ENCODE measurements at regions not wholly inside any gene's neighbourhood (a gene's known extent, or its start where the extent isn't known, plus 50 kb on each side); places are given as distances from the start of the nearest gene placed in this dataset.

DNA sequence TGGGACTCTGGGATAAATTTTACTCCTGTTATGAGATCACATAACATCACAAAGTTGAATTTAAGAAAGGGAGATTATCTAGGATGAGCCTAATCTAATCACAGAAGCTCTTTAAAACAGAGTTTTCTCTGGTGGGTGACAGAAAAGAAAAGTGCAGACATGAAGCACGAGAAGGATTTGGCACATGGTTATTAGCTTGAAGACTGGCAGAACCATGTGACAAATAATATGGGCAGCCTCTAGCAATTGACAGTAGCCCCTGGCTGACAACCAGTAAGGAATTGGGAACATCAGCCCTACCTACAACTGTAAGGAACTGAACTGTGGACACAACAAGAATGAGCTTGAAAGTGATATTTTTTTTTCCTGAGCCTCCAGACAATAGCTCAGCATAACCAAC is 243.1 kb downstream of the HTR1A start:
- Histone ChIP-seq H3K36me3 (ENCODE audit: control insufficient read depth, insufficient read depth, low read length) (no peaks in the 10 kb centered on the region), H3K4me1 (replicated peaks in 1 of 2; ENCODE audit: control insufficient read depth in 2 of 2, insufficient read depth in 2 of 2, low read length in 2 of 2) (no peaks in the 10 kb centered on the region), H3K9ac (ENCODE audit: insufficient read depth in 1 of 2, low read depth in 2 of 2, low read length in 2 of 2) (no peak overlapping the region)

GRCh38 chr5:63700241-63700640 is 262.0 kb downstream of the HTR1A start:
- POLR2A ChIA-PET: no interaction called here
- CTCF ChIA-PET (ENCODE audit: low intra/inter-chr PET ratio): no interaction called here
- no peak for TF ChIP-seq ZNF561 (CRISPR knock-in tag; conservative IDR thresholded peaks at IDR 0.05)
- TF ChIP-seq RNF2 (IDR thresholded peaks at IDR 0.05): no peak
- TF ChIP-seq, protein P1, sequence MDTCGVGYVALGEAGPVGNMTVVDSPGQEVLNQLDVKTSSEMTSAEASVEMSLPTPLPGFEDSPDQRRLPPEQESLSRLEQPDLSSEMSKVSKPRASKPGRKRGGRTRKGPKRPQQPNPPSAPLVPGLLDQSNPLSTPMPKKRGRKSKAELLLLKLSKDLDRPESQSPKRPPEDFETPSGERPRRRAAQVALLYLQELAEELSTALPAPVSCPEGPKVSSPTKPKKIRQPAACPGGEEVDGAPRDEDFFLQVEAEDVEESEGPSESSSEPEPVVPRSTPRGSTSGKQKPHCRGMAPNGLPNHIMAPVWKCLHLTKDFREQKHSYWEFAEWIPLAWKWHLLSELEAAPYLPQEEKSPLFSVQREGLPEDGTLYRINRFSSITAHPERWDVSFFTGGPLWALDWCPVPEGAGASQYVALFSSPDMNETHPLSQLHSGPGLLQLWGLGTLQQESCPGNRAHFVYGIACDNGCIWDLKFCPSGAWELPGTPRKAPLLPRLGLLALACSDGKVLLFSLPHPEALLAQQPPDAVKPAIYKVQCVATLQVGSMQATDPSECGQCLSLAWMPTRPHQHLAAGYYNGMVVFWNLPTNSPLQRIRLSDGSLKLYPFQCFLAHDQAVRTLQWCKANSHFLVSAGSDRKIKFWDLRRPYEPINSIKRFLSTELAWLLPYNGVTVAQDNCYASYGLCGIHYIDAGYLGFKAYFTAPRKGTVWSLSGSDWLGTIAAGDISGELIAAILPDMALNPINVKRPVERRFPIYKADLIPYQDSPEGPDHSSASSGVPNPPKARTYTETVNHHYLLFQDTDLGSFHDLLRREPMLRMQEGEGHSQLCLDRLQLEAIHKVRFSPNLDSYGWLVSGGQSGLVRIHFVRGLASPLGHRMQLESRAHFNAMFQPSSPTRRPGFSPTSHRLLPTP (IDR thresholded peaks at IDR 0.05; ENCODE audit: borderline replicate concordance, extremely low read depth, insufficient read length): no peak
- TF ChIP-seq CBX8 (IDR thresholded peaks at IDR 0.05; ENCODE audit: borderline replicate concordance, extremely low read depth, low read depth, low read length, poor library complexity, severe bottlenecking): no peak
- TF ChIP-seq HMBOX1 (IDR thresholded peaks at IDR 0.05): no peak
- TF ChIP-seq ZNF3 (CRISPR knock-in tag; IDR thresholded peaks at IDR 0.05): no peak
- no peak for TF ChIP-seq FOXK2 (conservative IDR thresholded peaks at IDR 0.05 in 1 of 2, IDR thresholded peaks at IDR 0.05 in 1 of 2; ENCODE audit: low read depth in 2 of 2)

More for the DNA sequence above, 243.1 kb downstream of the HTR1A start:
- Histone ChIP-seq H3K9me3 (replicated peaks; ENCODE audit: control insufficient read depth, insufficient read depth, low read depth, low read length) (no peaks in the 10 kb centered on the region), H3K27ac (ENCODE audit: extremely low read depth, low read depth, low read length) (no peak overlapping the region), H2AFZ (ENCODE audit: low read depth, low read length) (no peak overlapping the region), H3K79me2 (ENCODE audit: control insufficient read depth, insufficient read depth, low read length) (no peaks in the 10 kb centered on the region), H3K4me3 (no peak overlapping the region), H3K4me2 (ENCODE audit: insufficient read depth, low read length) (no peak overlapping the region), H3K9me1 (ENCODE audit: control insufficient read depth, insufficient read depth, low read length) (no peaks in the 10 kb centered on the region), H3K27me3 (ENCODE audit: control insufficient read depth in 2 of 2, insufficient read depth in 2 of 2, low read length in 2 of 2) (no peaks in the 10 kb centered on the region), H4K20me1 (replicated peaks; ENCODE audit: control insufficient read depth, insufficient read depth, low read length) (no peaks in the 10 kb centered on the region)
- BruUV-seq (replicated peaks): no TSS peak
- POLR2A ChIA-PET: no interaction called here
- WGBS (ENCODE audit: insufficient coverage, low coverage, missing lambda C conversion rate): 0% methylated on average over 1 of the region's 1 CpG
- DNase-seq (ENCODE audit: extremely low read depth in 1 of 4, low spot score in 3 of 4) (no peak), FAIRE-seq (no peak), ATAC-seq (no peak)
- intact Hi-C loops (cut with micrococcal nuclease) (no loop called here), in situ Hi-C loops (cut with MboI) (no loop called here)
- TF ChIP-seq ZNF354B (CRISPR knock-in tag; IDR thresholded peaks at IDR 0.05) (no peak), ZNF143 (CRISPR knock-in tag; IDR thresholded peaks at IDR 0.05) (no peak), GATA2 (CRISPR knock-in tag; IDR thresholded peaks at IDR 0.05) (no peak), ZNF232 (CRISPR knock-in tag; IDR thresholded peaks at IDR 0.05) (no peak)
- TF ChIP-seq, protein P2, sequence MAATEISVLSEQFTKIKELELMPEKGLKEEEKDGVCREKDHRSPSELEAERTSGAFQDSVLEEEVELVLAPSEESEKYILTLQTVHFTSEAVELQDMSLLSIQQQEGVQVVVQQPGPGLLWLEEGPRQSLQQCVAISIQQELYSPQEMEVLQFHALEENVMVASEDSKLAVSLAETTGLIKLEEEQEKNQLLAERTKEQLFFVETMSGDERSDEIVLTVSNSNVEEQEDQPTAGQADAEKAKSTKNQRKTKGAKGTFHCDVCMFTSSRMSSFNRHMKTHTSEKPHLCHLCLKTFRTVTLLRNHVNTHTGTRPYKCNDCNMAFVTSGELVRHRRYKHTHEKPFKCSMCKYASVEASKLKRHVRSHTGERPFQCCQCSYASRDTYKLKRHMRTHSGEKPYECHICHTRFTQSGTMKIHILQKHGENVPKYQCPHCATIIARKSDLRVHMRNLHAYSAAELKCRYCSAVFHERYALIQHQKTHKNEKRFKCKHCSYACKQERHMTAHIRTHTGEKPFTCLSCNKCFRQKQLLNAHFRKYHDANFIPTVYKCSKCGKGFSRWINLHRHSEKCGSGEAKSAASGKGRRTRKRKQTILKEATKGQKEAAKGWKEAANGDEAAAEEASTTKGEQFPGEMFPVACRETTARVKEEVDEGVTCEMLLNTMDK (IDR thresholded peaks at IDR 0.05; ENCODE audit: borderline replicate concordance, insufficient read depth, low read depth, low read length, poor library complexity, severe bottlenecking): no peak
- CTCF ChIA-PET (ENCODE audit: low intra/inter-chr PET ratio): no interaction called here

More at GRCh38 chr5:63700241-63700640, 262.0 kb downstream of the HTR1A start:
- no peak overlapping the region for H2AFZ ChIP-seq (ENCODE audit: low read depth, low read length)
- H3K27ac ChIP-seq (ENCODE audit: extremely low read depth, low read depth, low read length): no peak overlapping the region
- no peaks in the 10 kb centered on the region for H3K79me2 ChIP-seq (ENCODE audit: control insufficient read depth, insufficient read depth, low read length)
- in situ Hi-C loops (cut with MboI): no loop called here
- no peaks in the 10 kb centered on the region for H3K36me3 ChIP-seq (ENCODE audit: control insufficient read depth, insufficient read depth, low read length)
- 0% methylated on average over 1 of the region's 1 CpG for WGBS (ENCODE audit: insufficient coverage, low coverage, missing lambda C conversion rate)
- H4K20me1 ChIP-seq (replicated peaks; ENCODE audit: control insufficient read depth, insufficient read depth, low read length): no peaks in the 10 kb centered on the region
- BruUV-seq (replicated peaks): no TSS peak
- ATAC-seq: no peak
- DNase-seq (ENCODE audit: extremely low read depth in 1 of 4, low spot score in 3 of 4): no peak
- no peak overlapping the region for H3K4me2 ChIP-seq (ENCODE audit: insufficient read depth, low read length)
- no peaks in the 10 kb centered on the region for H3K4me1 ChIP-seq (replicated peaks in 1 of 2; ENCODE audit: control insufficient read depth in 2 of 2, insufficient read depth in 2 of 2, low read length in 2 of 2)
- H3K27me3 ChIP-seq (ENCODE audit: control insufficient read depth in 2 of 2, insufficient read depth in 2 of 2, low read length in 2 of 2): no peaks in the 10 kb centered on the region
- intact Hi-C loops (cut with micrococcal nuclease): no loop called here
- peaks cover under 1% of the 10 kb centered on the region; the same call in 1 of the 2 replicates for H3K9me3 ChIP-seq (replicated peaks; ENCODE audit: control insufficient read depth, insufficient read depth, low read depth, low read length)
- H3K9ac ChIP-seq (ENCODE audit: insufficient read depth in 1 of 2, low read depth in 2 of 2, low read length in 2 of 2): no peak overlapping the region
- no peak overlapping the region for H3K4me3 ChIP-seq
- no peak for FAIRE-seq
- no peaks in the 10 kb centered on the region for H3K9me1 ChIP-seq (ENCODE audit: control insufficient read depth, insufficient read depth, low read length)

Measured in K562 (cell line).